Neural cell (in vitro differentiated cells): ENCODE measurements at regions not wholly inside any gene's neighbourhood (a gene's known extent, or its start where the extent isn't known, plus 50 kb on each side); places are given as distances from the start of the nearest gene placed in this dataset.
A peak's percentile ranks its signal among the peaks of the same experiment; 100 is the strongest.

Experiments
- H2AFZ ChIP-seq: fragments of 200-600, 300-800 bp; sonication (generic), shearing (Covaris generic); 2 replicates; pipeline ENCODE4 v1.6.0; 2014; ENCODE audit warnings: low read depth, mild to moderate bottlenecking, antibody characterized with exemption, low read length, moderate library complexity
- H3F3A ChIP-seq: fragments of 200-600 bp; shearing (Covaris generic); 2 replicates; pipeline ENCODE4 v1.6.1; 2016; ENCODE audit warnings: mild to moderate bottlenecking, moderate library complexity, mixed read lengths, antibody characterized with exemption, low read length; ENCODE audit not compliant: insufficient read depth, poor library complexity, severe bottlenecking
- H3K27ac ChIP-seq: fragments of 200-600, 300-800 bp; sonication (generic), shearing (Covaris generic); 2 replicates; pipeline ENCODE4 v1.5.1; 2014; ENCODE audit warnings: mild to moderate bottlenecking, low read length, moderate library complexity
- H3K27me3 ChIP-seq: fragments of 300-800, 200-600 bp; sonication (generic), shearing (Covaris generic); 2 replicates; pipeline ENCODE4 v1.6.0; 2014; ENCODE audit warnings: mild to moderate bottlenecking, low read depth, low read length, moderate library complexity; ENCODE audit not compliant: insufficient read depth
- H3K36me3 ChIP-seq: fragments of 300-800, 200-600 bp; sonication (generic), shearing (Covaris generic); 2 replicates; pipeline ENCODE4 v1.5.1; 2014; ENCODE audit warnings: mild to moderate bottlenecking, antibody characterized with exemption, low read length, moderate library complexity; ENCODE audit not compliant: insufficient read depth
- H3K4me2 ChIP-seq: fragments of 300-800, 200-600 bp; sonication (generic), shearing (Covaris generic); 2 replicates; pipeline ENCODE4 v1.6.0; 2014; ENCODE audit warnings: mild to moderate bottlenecking, low read length
- H3K4me3 ChIP-seq: fragments of 300-800, 200-600 bp; sonication (generic), shearing (Covaris generic); 2 replicates; pipeline ENCODE4 v1.5.1; 2014; ENCODE audit warnings: mild to moderate bottlenecking, low read length, moderate library complexity
- H3K79me2 ChIP-seq: fragments of 200-600 bp; shearing (Covaris generic); replicated peaks from 2 replicates; pipeline ENCODE4 v1.6.0; 2014; ENCODE audit warnings: mild to moderate bottlenecking, low read length, moderate library complexity; ENCODE audit not compliant: insufficient read depth
- H3K9ac ChIP-seq: fragments of 300-800, 200-600 bp; sonication (generic), shearing (Covaris generic); 2 replicates; pipeline ENCODE4 v1.6.1; 2016; ENCODE audit warnings: mild to moderate bottlenecking, low read length, mixed read lengths
- H3K9me2 ChIP-seq: fragments of 200-600 bp; shearing (Covaris generic); 2 replicates; pipeline ENCODE4 v1.6.1; 2016; ENCODE audit warnings: mild to moderate bottlenecking, low read length, mixed read lengths; ENCODE audit not compliant: insufficient read depth
- H3K9me3 ChIP-seq: fragments of 200-600, 300-800 bp; sonication (generic), shearing (Covaris generic); 2 replicates; pipeline ENCODE4 v1.6.1; 2016; ENCODE audit warnings: mild to moderate bottlenecking, mixed run types, low read length, moderate library complexity, mixed read lengths
- H4K20me1 ChIP-seq: fragments of 200-600 bp; shearing (Covaris generic); 2 replicates; pipeline ENCODE4 v1.6.1; 2016; ENCODE audit warnings: mild to moderate bottlenecking, mixed run types; ENCODE audit not compliant: insufficient read depth
- CTCF ChIP-seq: fragments of 450-650 bp; IDR thresholded peaks from 2 replicates; pipeline ENCODE4 v1.5.1; 2014; ENCODE audit warnings: antibody characterized with exemption, mild to moderate bottlenecking, moderate library complexity; ENCODE audit not compliant: poor library complexity, severe bottlenecking
- EP300 ChIP-seq: fragments of 450-650 bp; conservative IDR thresholded peaks from 2 replicates; pipeline ENCODE4 v1.6.1; 2014; ENCODE audit warnings: antibody characterized with exemption, mild to moderate bottlenecking, moderate library complexity; ENCODE audit not compliant: poor library complexity, severe bottlenecking
- EZH2 ChIP-seq: fragments of 200-600, 300-800 bp; shearing (Covaris generic), sonication (generic); IDR thresholded peaks from 2 replicates; pipeline ENCODE4 v1.6.1; 2014; ENCODE audit warnings: antibody characterized with exemption, low read length, borderline replicate concordance, mild to moderate bottlenecking; ENCODE audit not compliant: insufficient read depth, poor library complexity, severe bottlenecking
- MXI1 ChIP-seq: fragments of 450-650 bp; conservative IDR thresholded peaks from 2 replicates; pipeline ENCODE4 v1.6.1; 2014; ENCODE audit warnings: antibody characterized with exemption, mild to moderate bottlenecking; ENCODE audit not compliant: poor library complexity, severe bottlenecking
- POLR2AphosphoS5 ChIP-seq: IDR thresholded peaks from 2 replicates; pipeline ENCODE4 v1.6.1; 2012
- RAD21 ChIP-seq: fragments of 450-650 bp; conservative IDR thresholded peaks from 2 replicates; pipeline ENCODE4 v1.6.1; 2014; ENCODE audit warnings: antibody characterized with exemption, mild to moderate bottlenecking, moderate library complexity
- REST ChIP-seq: IDR thresholded peaks from 2 replicates; pipeline ENCODE4 v1.6.1; 2012; ENCODE audit warnings: borderline replicate concordance
- SMC3 ChIP-seq: fragments of 450-650 bp; conservative IDR thresholded peaks from 2 replicates; pipeline ENCODE4 v1.6.1; 2014; ENCODE audit warnings: antibody characterized with exemption, mild to moderate bottlenecking, moderate library complexity; ENCODE audit not compliant: poor library complexity
- TAF1 ChIP-seq: IDR thresholded peaks from 2 replicates; pipeline ENCODE4 v1.6.1; 2012; ENCODE audit warnings: low read depth

- no peak overlapping the region for H3K4me3 ChIP-seq
- H3K36me3 ChIP-seq = no peaks in the 10 kb centered on the region
- no peaks in the 10 kb centered on the region for H3K9me3 ChIP-seq
- no peaks in the 10 kb centered on the region for H3K27me3 ChIP-seq
- H3K4me2 ChIP-seq = no peak overlapping the region
- no peak overlapping the region for H3K27ac ChIP-seq
- H3F3A ChIP-seq = peaks cover 5% of the 10 kb centered on the region
- H4K20me1 ChIP-seq = no peaks in the 10 kb centered on the region
- no peak overlapping the region for H3K9ac ChIP-seq
- no peak overlapping the region for H2AFZ ChIP-seq
- TF ChIP-seq RAD21 (no peak), SMC3 (no peak), EZH2 (no peak), REST (no peak)
- no peaks in the 10 kb centered on the region for H3K79me2 ChIP-seq
- no peaks in the 10 kb centered on the region for H3K9me2 ChIP-seq
Observed at GRCh38 chr16:26601335-26601734, 465.4 kb upstream of the C16orf82 start.

- H4K20me1 ChIP-seq = no peaks in the 10 kb centered on the region
- no peak overlapping the region for H3K4me2 ChIP-seq
- peak overlapping the region; percentile 8 for H3K4me3 ChIP-seq
- no peaks in the 10 kb centered on the region for H3K9me2 ChIP-seq
- H3K9me3 ChIP-seq = no peaks in the 10 kb centered on the region
- H3F3A ChIP-seq = peaks cover 5% of the 10 kb centered on the region
- no peaks in the 10 kb centered on the region for H3K27me3 ChIP-seq
- H2AFZ ChIP-seq = no peak overlapping the region
- H3K79me2 ChIP-seq = no peaks in the 10 kb centered on the region
- TF ChIP-seq EP300 = peak; percentile 82
- TF ChIP-seq TAF1 = no peak
- peak; percentile 20 for TF ChIP-seq SMC3
- TF ChIP-seq POLR2AphosphoS5 = peak; percentile 71
- no peak overlapping the region for H3K9ac ChIP-seq
- H3K27ac ChIP-seq = peak overlapping the region; percentile 6
- no peaks in the 10 kb centered on the region for H3K36me3 ChIP-seq
Observed at GRCh38 chr16:26605626-26606271, 461.0 kb upstream of the C16orf82 start.

- Histone ChIP-seq H3K36me3 (no peaks in the 10 kb centered on the region), H3K9me3 (no peaks in the 10 kb centered on the region), H3F3A (peaks cover 5% of the 10 kb centered on the region), H2AFZ (no peak overlapping the region), H3K27me3 (no peaks in the 10 kb centered on the region), H3K4me3 (peak overlapping the region; percentile 8), H3K27ac (peak overlapping the region; percentile 6), H3K9me2 (no peaks in the 10 kb centered on the region), H3K9ac (no peak overlapping the region), H3K79me2 (no peaks in the 10 kb centered on the region), H3K4me2 (no peak overlapping the region), H4K20me1 (no peaks in the 10 kb centered on the region)
- TF ChIP-seq EZH2 = no peak
- TF ChIP-seq CTCF = no peak
- no peak for TF ChIP-seq EP300
- TF ChIP-seq POLR2AphosphoS5 = no peak
- no peak for TF ChIP-seq SMC3
- no peak for TF ChIP-seq MXI1
Observed at GRCh38 chr16:26606381-26607150, 460.2 kb upstream of the C16orf82 start.
